K562 (cell line): ENCODE measurements at regions not wholly inside any gene's neighbourhood (a gene's known extent, or its start where the extent isn't known, plus 50 kb on each side); places are given as distances from the start of the nearest gene placed in this dataset.

ENCODE experiments used
- CEBPB ChIP-seq: fragments of 450-650 bp; IDR thresholded peaks from 2 replicates; pipeline ENCODE4 v1.6.1; 2016; ENCODE audit warnings: missing genetic modification characterization, missing compliant biosample characterization
- DIDO1 ChIP-seq: fragments of 450-650 bp; IDR thresholded peaks from 2 replicates; pipeline ENCODE4 v1.6.1; 2016; ENCODE audit warnings: low read depth, missing biosample characterization, missing genetic modification characterization
- FOXA1 ChIP-seq: fragments of 450-650 bp; IDR thresholded peaks from 2 replicates; pipeline ENCODE4 v1.6.1; 2016; ENCODE audit warnings: mild to moderate bottlenecking, borderline replicate concordance
- KLF13 ChIP-seq: fragments of 450-650 bp; IDR thresholded peaks from 2 replicates; pipeline ENCODE4 v1.6.1; 2016; ENCODE audit warnings: missing genetic modification characterization, low read depth, mild to moderate bottlenecking, missing compliant biosample characterization, moderate library complexity, borderline replicate concordance
- MTA2 ChIP-seq: fragments of 450-650 bp; IDR thresholded peaks from 2 replicates; pipeline ENCODE4 v1.6.1; 2016; ENCODE audit warnings: low read depth
- NR1H2 ChIP-seq: sonication (generic); formaldehyde crosslinking; IDR thresholded peaks from 2 replicates; pipeline ENCODE4 v1.4.0; 2020; ENCODE audit warnings: mild to moderate bottlenecking, missing genetic modification reagents
- POLR2AphosphoS2 ChIP-seq: IDR thresholded peaks from 2 replicates; pipeline ENCODE4 v1.6.1; 2012; ENCODE audit warnings: low read length, improper control_type of control experiment
- SMARCB1 ChIP-seq: IDR thresholded peaks from 2 replicates; pipeline ENCODE4 v1.6.1; 2011; ENCODE audit warnings: improper control_type of control experiment, low read depth; ENCODE audit not compliant: insufficient read length
- TEAD1 ChIP-seq, 2 experiments: fragments of 450-650 bp in 1 of 2; sonication (generic) in 1 of 2; formaldehyde crosslinking; IDR thresholded peaks; 2 replicates each; pipeline versions ENCODE4 v1.4.0 to v1.8.0; 2020 to 2022; ENCODE audit warnings: mild to moderate bottlenecking in 2 of 2, missing genetic modification reagents in 1 of 2
- ZFPM2 ChIP-seq: fragments of 250-450 bp; sonication (Bioruptor Pico); IDR thresholded peaks from 2 replicates; pipeline ENCODE4 v1.5.1; 2022; ENCODE audit warnings: mild to moderate bottlenecking
- ZNF75A ChIP-seq: fragments of 450-650 bp; formaldehyde crosslinking; IDR thresholded peaks from 2 replicates; pipeline ENCODE4 v1.4.0; 2020; ENCODE audit warnings: mild to moderate bottlenecking
- TF ChIP-seq, protein P1 (sequence below): fragments of 250-450 bp; sonication (Bioruptor Pico); IDR thresholded peaks from 2 replicates; pipeline ENCODE4 v1.4.0; 2020; ENCODE audit warnings: mild to moderate bottlenecking, moderate library complexity
- TF ChIP-seq, protein P2 (sequence below): fragments of 450-650 bp; formaldehyde crosslinking; conservative IDR thresholded peaks from 2 replicates; pipeline ENCODE4 v1.4.0; 2022; ENCODE audit warnings: mild to moderate bottlenecking, missing genetic modification characterization
- TF ChIP-seq, protein P3 (sequence below): sonication (generic); formaldehyde crosslinking; IDR thresholded peaks from 2 replicates; pipeline ENCODE4 v1.8.1; 2023; ENCODE audit warnings: mild to moderate bottlenecking, missing genetic modification reagents, moderate library complexity
- TF ChIP-seq, protein P4 (sequence below), 2 experiments: fragments of 450-650 bp; conservative IDR thresholded peaks; 2 replicates each; pipeline ENCODE4 v1.6.1; 2017; ENCODE audit warnings: mild to moderate bottlenecking in 2 of 2, moderate library complexity in 2 of 2

DNA sequence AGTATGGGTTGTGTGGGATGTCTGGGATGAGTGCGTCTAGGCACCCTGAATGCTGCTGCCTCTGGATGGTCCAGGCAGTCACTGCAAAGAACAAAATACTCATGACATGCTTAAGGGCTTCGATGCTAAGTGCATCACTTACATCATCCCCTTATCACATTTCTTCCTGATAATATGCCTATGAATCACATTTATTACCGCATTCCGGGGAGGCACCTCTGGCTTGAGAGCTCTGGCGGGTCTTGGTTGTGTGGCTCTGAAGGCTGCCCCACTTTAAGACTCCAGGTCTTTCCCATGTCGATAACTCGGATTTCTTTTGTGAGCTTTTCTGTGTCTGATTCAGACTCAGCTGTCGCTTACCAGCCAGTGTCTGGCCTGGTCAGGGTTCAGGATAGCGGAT, 1126.4 kb downstream of the TBC1D22A start (continued):
- TF ChIP-seq, protein P1, sequence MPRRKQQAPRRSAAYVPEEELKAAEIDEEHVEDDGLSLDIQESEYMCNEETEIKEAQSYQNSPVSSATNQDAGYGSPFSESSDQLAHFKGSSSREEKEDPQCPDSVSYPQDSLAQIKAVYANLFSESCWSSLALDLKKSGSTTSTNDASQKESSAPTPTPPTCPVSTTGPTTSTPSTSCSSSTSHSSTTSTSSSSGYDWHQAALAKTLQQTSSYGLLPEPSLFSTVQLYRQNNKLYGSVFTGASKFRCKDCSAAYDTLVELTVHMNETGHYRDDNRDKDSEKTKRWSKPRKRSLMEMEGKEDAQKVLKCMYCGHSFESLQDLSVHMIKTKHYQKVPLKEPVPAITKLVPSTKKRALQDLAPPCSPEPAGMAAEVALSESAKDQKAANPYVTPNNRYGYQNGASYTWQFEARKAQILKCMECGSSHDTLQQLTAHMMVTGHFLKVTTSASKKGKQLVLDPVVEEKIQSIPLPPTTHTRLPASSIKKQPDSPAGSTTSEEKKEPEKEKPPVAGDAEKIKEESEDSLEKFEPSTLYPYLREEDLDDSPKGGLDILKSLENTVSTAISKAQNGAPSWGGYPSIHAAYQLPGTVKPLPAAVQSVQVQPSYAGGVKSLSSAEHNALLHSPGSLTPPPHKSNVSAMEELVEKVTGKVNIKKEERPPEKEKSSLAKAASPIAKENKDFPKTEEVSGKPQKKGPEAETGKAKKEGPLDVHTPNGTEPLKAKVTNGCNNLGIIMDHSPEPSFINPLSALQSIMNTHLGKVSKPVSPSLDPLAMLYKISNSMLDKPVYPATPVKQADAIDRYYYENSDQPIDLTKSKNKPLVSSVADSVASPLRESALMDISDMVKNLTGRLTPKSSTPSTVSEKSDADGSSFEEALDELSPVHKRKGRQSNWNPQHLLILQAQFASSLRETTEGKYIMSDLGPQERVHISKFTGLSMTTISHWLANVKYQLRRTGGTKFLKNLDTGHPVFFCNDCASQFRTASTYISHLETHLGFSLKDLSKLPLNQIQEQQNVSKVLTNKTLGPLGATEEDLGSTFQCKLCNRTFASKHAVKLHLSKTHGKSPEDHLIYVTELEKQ (CRISPR knock-in tag), result no peak
- TF ChIP-seq NR1H2 (CRISPR knock-in tag), result no peak
- TF ChIP-seq ZFPM2 (CRISPR knock-in tag), result no peak
- TF ChIP-seq FOXA1, result no peak
- no peak for TF ChIP-seq CEBPB (tag)
- TF ChIP-seq, protein P2, sequence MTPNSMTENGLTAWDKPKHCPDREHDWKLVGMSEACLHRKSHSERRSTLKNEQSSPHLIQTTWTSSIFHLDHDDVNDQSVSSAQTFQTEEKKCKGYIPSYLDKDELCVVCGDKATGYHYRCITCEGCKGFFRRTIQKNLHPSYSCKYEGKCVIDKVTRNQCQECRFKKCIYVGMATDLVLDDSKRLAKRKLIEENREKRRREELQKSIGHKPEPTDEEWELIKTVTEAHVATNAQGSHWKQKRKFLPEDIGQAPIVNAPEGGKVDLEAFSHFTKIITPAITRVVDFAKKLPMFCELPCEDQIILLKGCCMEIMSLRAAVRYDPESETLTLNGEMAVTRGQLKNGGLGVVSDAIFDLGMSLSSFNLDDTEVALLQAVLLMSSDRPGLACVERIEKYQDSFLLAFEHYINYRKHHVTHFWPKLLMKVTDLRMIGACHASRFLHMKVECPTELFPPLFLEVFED (CRISPR knock-in tag), result no peak
- TF ChIP-seq MTA2, result no peak
- no peak for TF ChIP-seq TEAD1 (CRISPR knock-in tag; IDR thresholded peaks at IDR 0.05)
- TF ChIP-seq KLF13, result no peak
- no peak for TF ChIP-seq DIDO1 (tag)
- TF ChIP-seq POLR2AphosphoS2, result no peak
- TF ChIP-seq, protein P3, sequence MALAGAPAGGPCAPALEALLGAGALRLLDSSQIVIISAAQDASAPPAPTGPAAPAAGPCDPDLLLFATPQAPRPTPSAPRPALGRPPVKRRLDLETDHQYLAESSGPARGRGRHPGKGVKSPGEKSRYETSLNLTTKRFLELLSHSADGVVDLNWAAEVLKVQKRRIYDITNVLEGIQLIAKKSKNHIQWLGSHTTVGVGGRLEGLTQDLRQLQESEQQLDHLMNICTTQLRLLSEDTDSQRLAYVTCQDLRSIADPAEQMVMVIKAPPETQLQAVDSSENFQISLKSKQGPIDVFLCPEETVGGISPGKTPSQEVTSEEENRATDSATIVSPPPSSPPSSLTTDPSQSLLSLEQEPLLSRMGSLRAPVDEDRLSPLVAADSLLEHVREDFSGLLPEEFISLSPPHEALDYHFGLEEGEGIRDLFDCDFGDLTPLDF (CRISPR knock-in tag), result no peak
- TF ChIP-seq, protein P4, sequence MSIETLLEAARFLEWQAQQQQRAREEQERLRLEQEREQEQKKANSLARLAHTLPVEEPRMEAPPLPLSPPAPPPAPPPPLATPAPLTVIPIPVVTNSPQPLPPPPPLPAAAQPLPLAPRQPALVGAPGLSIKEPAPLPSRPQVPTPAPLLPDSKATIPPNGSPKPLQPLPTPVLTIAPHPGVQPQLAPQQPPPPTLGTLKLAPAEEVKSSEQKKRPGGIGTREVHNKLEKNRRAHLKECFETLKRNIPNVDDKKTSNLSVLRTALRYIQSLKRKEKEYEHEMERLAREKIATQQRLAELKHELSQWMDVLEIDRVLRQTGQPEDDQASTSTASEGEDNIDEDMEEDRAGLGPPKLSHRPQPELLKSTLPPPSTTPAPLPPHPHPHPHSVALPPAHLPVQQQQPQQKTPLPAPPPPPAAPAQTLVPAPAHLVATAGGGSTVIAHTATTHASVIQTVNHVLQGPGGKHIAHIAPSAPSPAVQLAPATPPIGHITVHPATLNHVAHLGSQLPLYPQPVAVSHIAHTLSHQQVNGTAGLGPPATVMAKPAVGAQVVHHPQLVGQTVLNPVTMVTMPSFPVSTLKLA (conservative IDR thresholded peaks at IDR 0.05), result no peak
- no peak for TF ChIP-seq SMARCB1
- TF ChIP-seq ZNF75A (CRISPR knock-in tag), result no peak
